GM23338 (cell line): ENCODE measurements at regions not wholly inside any gene's neighbourhood (a gene's known extent, or its start where the extent isn't known, plus 50 kb on each side); places are given as distances from the start of the nearest gene placed in this dataset.

Experiments used
- ATAC-seq: fragments of 200-7000 bp; cut with Tn5 transposase; 3 replicates; pipeline ENCODE4 v1.9.1; 2020
- DNase-seq: peaks from one replicate; pipeline ENCODE4 v3.0.0-alpha.2; 2015; ENCODE audit warnings: low spot score
- H2AFZ ChIP-seq: fragments of 200-600 bp; sonication (generic); 2 replicates; pipeline ENCODE4 v1.8.0; 2016; ENCODE audit warnings: antibody characterized with exemption, mild to moderate bottlenecking, moderate library complexity
- H3F3A ChIP-seq: fragments of 200-600 bp; sonication (generic); replicated peaks from 2 replicates; pipeline ENCODE4 v1.8.0; 2017; ENCODE audit warnings: antibody characterized with exemption, mixed run types, low read depth
- H3K27ac ChIP-seq: fragments of 200-600 bp; sonication (generic); 2 replicates; pipeline ENCODE4 v1.6.1; 2016; ENCODE audit warnings: low read depth
- H3K27me3 ChIP-seq: fragments of 200-600 bp; sonication (generic); 2 replicates; pipeline ENCODE4 v1.8.0; 2016; ENCODE audit warnings: mild to moderate bottlenecking, mixed run types, moderate library complexity; ENCODE audit not compliant: insufficient read depth
- H3K36me3 ChIP-seq: fragments of 200-600 bp; sonication (generic); 2 replicates; pipeline ENCODE4 v1.8.0; 2016; ENCODE audit warnings: mild to moderate bottlenecking; ENCODE audit not compliant: insufficient read depth
- H3K4me1 ChIP-seq: fragments of 200-600 bp; sonication (generic); 2 replicates; pipeline ENCODE4 v1.8.0; 2016; ENCODE audit warnings: mild to moderate bottlenecking, moderate library complexity; ENCODE audit not compliant: insufficient read depth
- H3K4me2 ChIP-seq: fragments of 200-600 bp; sonication (generic); 2 replicates; pipeline ENCODE4 v1.7.1; 2017; ENCODE audit warnings: mixed run types
- H3K4me3 ChIP-seq: fragments of 200-600 bp; sonication (generic); 2 replicates; pipeline ENCODE4 v1.6.1; 2016; ENCODE audit warnings: mixed run types
- H3K79me2 ChIP-seq: fragments of 200-600 bp; sonication (generic); replicated peaks from 2 replicates; pipeline ENCODE4 v1.8.0; 2017; ENCODE audit warnings: mild to moderate bottlenecking; ENCODE audit not compliant: insufficient read depth
- H3K9me2 ChIP-seq: fragments of 200-600 bp; sonication (generic); 2 replicates; pipeline ENCODE4 v1.8.0; 2017; ENCODE audit not compliant: insufficient read depth
- H4K20me1 ChIP-seq: fragments of 200-600 bp; sonication (generic); replicated peaks from 2 replicates; pipeline ENCODE4 v1.8.0; 2017; ENCODE audit warnings: mild to moderate bottlenecking; ENCODE audit not compliant: insufficient read depth
- H3K27ac Mint-ChIP-seq: 2 replicates; pipeline ENCODE4 v1.8.0; 2020; ENCODE audit warnings: inconsistent platforms, mild to moderate bottlenecking, moderate library complexity, mixed read lengths
- H3K27me3 Mint-ChIP-seq: 3 replicates; pipeline ENCODE4 v1.8.0; 2022; ENCODE audit warnings: low read depth, mild to moderate bottlenecking, moderate library complexity, mixed read lengths, inconsistent platforms; ENCODE audit not compliant: insufficient read depth, poor library complexity
- H3K36me3 Mint-ChIP-seq: 3 replicates; pipeline ENCODE4 v1.8.0; 2021; ENCODE audit warnings: low read depth, mild to moderate bottlenecking, inconsistent platforms, moderate library complexity, mixed read lengths
- H3K4me1 Mint-ChIP-seq: 3 replicates; pipeline ENCODE4 v1.8.0; 2020; ENCODE audit warnings: mild to moderate bottlenecking, inconsistent platforms, mixed read lengths
- H3K4me3 Mint-ChIP-seq: 3 replicates; pipeline ENCODE4 v1.8.0; 2021; ENCODE audit warnings: moderate library complexity, mild to moderate bottlenecking, inconsistent platforms, mixed read lengths
- H3K9me3 Mint-ChIP-seq: 3 replicates; pipeline ENCODE4 v1.8.0; 2020; ENCODE audit warnings: moderate library complexity, mild to moderate bottlenecking, inconsistent platforms, mixed read lengths
- EZH2phosphoT487 ChIP-seq: fragments of 200-600 bp; sonication (generic); IDR thresholded peaks from one replicate; pipeline ENCODE4 v1.8.1; 2018; ENCODE audit warnings: antibody characterized with exemption; ENCODE audit not compliant: unreplicated experiment
- JUNB ChIP-seq: IDR thresholded peaks from one replicate; pipeline ENCODE4 v1.6.1; 2016; ENCODE audit warnings: antibody characterized with exemption; ENCODE audit not compliant: unreplicated experiment
- POLR2AphosphoS5 ChIP-seq: IDR thresholded peaks from 2 replicates; pipeline ENCODE4 v1.6.1; 2016; ENCODE audit warnings: antibody characterized with exemption, low read depth
- ZNF331 ChIP-seq: fragments of 250-450 bp; sonication (Bioruptor Pico); IDR thresholded peaks from 2 replicates; pipeline ENCODE4 v1.5.0; 2020; ENCODE audit warnings: low read depth, mild to moderate bottlenecking, moderate library complexity
- ZNF462 ChIP-seq: fragments of 250-450 bp; sonication (Bioruptor Pico); IDR thresholded peaks from 2 replicates; pipeline ENCODE4 v1.5.0; 2020; ENCODE audit warnings: mild to moderate bottlenecking, moderate library complexity
- TF ChIP-seq, protein P1 (sequence below): IDR thresholded peaks from 2 replicates; pipeline ENCODE4 v1.6.1; 2016; ENCODE audit warnings: antibody characterized with exemption
- TF ChIP-seq, protein P2 (sequence below): IDR thresholded peaks from one replicate; pipeline ENCODE4 v1.6.1; 2018; ENCODE audit warnings: antibody characterized with exemption; ENCODE audit not compliant: unreplicated experiment

GRCh38 chr4:18291981-18292380 is 270.4 kb upstream of the LCORL start:
- TF ChIP-seq POLR2AphosphoS5 (no peak), JUNB (no peak), EZH2phosphoT487 (no peak), ZNF462 (CRISPR knock-in tag) (no peak), ZNF331 (CRISPR knock-in tag) (no peak)
- TF ChIP-seq, protein P1, sequence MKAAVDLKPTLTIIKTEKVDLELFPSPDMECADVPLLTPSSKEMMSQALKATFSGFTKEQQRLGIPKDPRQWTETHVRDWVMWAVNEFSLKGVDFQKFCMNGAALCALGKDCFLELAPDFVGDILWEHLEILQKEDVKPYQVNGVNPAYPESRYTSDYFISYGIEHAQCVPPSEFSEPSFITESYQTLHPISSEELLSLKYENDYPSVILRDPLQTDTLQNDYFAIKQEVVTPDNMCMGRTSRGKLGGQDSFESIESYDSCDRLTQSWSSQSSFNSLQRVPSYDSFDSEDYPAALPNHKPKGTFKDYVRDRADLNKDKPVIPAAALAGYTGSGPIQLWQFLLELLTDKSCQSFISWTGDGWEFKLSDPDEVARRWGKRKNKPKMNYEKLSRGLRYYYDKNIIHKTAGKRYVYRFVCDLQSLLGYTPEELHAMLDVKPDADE = no peak
- TF ChIP-seq, protein P2, sequence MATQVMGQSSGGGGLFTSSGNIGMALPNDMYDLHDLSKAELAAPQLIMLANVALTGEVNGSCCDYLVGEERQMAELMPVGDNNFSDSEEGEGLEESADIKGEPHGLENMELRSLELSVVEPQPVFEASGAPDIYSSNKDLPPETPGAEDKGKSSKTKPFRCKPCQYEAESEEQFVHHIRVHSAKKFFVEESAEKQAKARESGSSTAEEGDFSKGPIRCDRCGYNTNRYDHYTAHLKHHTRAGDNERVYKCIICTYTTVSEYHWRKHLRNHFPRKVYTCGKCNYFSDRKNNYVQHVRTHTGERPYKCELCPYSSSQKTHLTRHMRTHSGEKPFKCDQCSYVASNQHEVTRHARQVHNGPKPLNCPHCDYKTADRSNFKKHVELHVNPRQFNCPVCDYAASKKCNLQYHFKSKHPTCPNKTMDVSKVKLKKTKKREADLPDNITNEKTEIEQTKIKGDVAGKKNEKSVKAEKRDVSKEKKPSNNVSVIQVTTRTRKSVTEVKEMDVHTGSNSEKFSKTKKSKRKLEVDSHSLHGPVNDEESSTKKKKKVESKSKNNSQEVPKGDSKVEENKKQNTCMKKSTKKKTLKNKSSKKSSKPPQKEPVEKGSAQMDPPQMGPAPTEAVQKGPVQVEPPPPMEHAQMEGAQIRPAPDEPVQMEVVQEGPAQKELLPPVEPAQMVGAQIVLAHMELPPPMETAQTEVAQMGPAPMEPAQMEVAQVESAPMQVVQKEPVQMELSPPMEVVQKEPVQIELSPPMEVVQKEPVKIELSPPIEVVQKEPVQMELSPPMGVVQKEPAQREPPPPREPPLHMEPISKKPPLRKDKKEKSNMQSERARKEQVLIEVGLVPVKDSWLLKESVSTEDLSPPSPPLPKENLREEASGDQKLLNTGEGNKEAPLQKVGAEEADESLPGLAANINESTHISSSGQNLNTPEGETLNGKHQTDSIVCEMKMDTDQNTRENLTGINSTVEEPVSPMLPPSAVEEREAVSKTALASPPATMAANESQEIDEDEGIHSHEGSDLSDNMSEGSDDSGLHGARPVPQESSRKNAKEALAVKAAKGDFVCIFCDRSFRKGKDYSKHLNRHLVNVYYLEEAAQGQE = no peak
- Histone ChIP-seq H3K4me3 (no peak overlapping the region), H3F3A (no peaks in the 10 kb centered on the region), H3K79me2 (no peaks in the 10 kb centered on the region), H3K9me2 (0 out of 2 replicates have a peak, but pooled peaks cover 6% of the 10 kb centered on the region), H3K36me3 (no peaks in the 10 kb centered on the region), H3K27me3 (no peaks in the 10 kb centered on the region), H4K20me1 (no peaks in the 10 kb centered on the region), H3K4me1 (no peaks in the 10 kb centered on the region), H2AFZ (no peak overlapping the region), H3K27ac (no peak overlapping the region), H3K4me2 (no peak overlapping the region)
- Mint-ChIP-seq H3K4me1 (peaks cover 2% of the 10 kb centered on the region; the same call in 1 of the 3 replicates), H3K36me3 (no peaks in the 10 kb centered on the region), H3K27me3 (no peaks in the 10 kb centered on the region), H3K9me3 (no peaks in the 10 kb centered on the region; the same call in 2 of the 3 replicates), H3K27ac (no peak overlapping the region), H3K4me3 (no peak overlapping the region)
- ATAC-seq = no peak
- no peak for DNase-seq
